Astrocyte (in vitro differentiated cells and primary cell): ENCODE measurements at regions not wholly inside any gene's neighbourhood (a gene's known extent, or its start where the extent isn't known, plus 50 kb on each side); places are given as distances from the start of the nearest gene placed in this dataset.

ENCODE experiments used
- DNase-seq: peaks from one replicate; pipeline ENCODE4 v3.0.0-alpha.2; 2010; ENCODE audit warnings: low read depth
- FAIRE-seq: peaks from 2 replicates; lab custom pipeline; 2011; peaks lifted over from hg19 to GRCh38; lab: Jason Lieb, UNC
- H2AFZ ChIP-seq: 2 replicates; pipeline ENCODE4 v1.6.0; 2012; ENCODE audit warnings: low read depth, low read length, inconsistent platforms
- H3K27ac ChIP-seq: 2 replicates; pipeline ENCODE4 v1.5.1; 2011; ENCODE audit warnings: low read depth, low read length, inconsistent platforms
- H3K27me3 ChIP-seq: 2 replicates; pipeline ENCODE4 v1.6.0; 2011; ENCODE audit warnings: low read length, inconsistent platforms; ENCODE audit not compliant: insufficient read depth
- H3K36me3 ChIP-seq: 2 replicates; pipeline ENCODE4 v1.5.1; 2011; ENCODE audit warnings: low read length, inconsistent platforms; ENCODE audit not compliant: insufficient read depth
- H3K4me1 ChIP-seq: 2 replicates; pipeline ENCODE4 v1.5.1; 2011; ENCODE audit warnings: low read length, inconsistent platforms; ENCODE audit not compliant: insufficient read depth
- H3K4me2 ChIP-seq: 2 replicates; pipeline ENCODE4 v1.6.0; 2012; ENCODE audit warnings: low read length, inconsistent platforms
- H3K4me3 ChIP-seq: 2 replicates; pipeline ENCODE4 v1.5.1; 2011; ENCODE audit warnings: low read depth, mild to moderate bottlenecking, low read length, inconsistent platforms; ENCODE audit not compliant: insufficient read depth
- H3K79me2 ChIP-seq: 2 replicates; pipeline ENCODE4 v1.6.0; 2012; ENCODE audit warnings: mild to moderate bottlenecking, low read length, inconsistent platforms; ENCODE audit not compliant: insufficient read depth
- H3K9ac ChIP-seq: 2 replicates; pipeline ENCODE4 v1.6.0; 2012; ENCODE audit warnings: mild to moderate bottlenecking, low read length, inconsistent platforms
- H3K9me3 ChIP-seq: 2 replicates; pipeline ENCODE4 v1.5.1; 2012; ENCODE audit warnings: low read depth, mild to moderate bottlenecking, low read length, inconsistent platforms; ENCODE audit not compliant: insufficient read depth
- H4K20me1 ChIP-seq: 2 replicates; pipeline ENCODE4 v1.6.0; 2012; ENCODE audit warnings: low read length, inconsistent platforms; ENCODE audit not compliant: insufficient read depth
- H3K27ac Mint-ChIP-seq: one replicate; pipeline ENCODE4 v1.8.0; 2021; ENCODE audit warnings: mild to moderate bottlenecking, mixed read lengths; ENCODE audit not compliant: unreplicated experiment
- H3K27me3 Mint-ChIP-seq: one replicate; pipeline ENCODE4 v1.8.0; 2021; ENCODE audit warnings: low read depth, mixed read lengths; ENCODE audit not compliant: unreplicated experiment
- H3K36me3 Mint-ChIP-seq: one replicate; pipeline ENCODE4 v1.8.0; 2021; ENCODE audit warnings: low read depth, mixed read lengths; ENCODE audit not compliant: unreplicated experiment
- H3K4me1 Mint-ChIP-seq: one replicate; pipeline ENCODE4 v1.8.0; 2021; ENCODE audit warnings: low read depth, mixed read lengths; ENCODE audit not compliant: unreplicated experiment
- H3K4me3 Mint-ChIP-seq: one replicate; pipeline ENCODE4 v1.8.0; 2021; ENCODE audit warnings: mild to moderate bottlenecking, moderate library complexity, mixed read lengths; ENCODE audit not compliant: unreplicated experiment
- H3K9me3 Mint-ChIP-seq: one replicate; pipeline ENCODE4 v1.8.0; 2021; ENCODE audit warnings: mild to moderate bottlenecking, mixed read lengths; ENCODE audit not compliant: unreplicated experiment
- EZH2 ChIP-seq: IDR thresholded peaks from 2 replicates; pipeline ENCODE4 v1.6.1; 2012; ENCODE audit warnings: mild to moderate bottlenecking, low read length, inconsistent platforms; ENCODE audit not compliant: insufficient read depth
- TF ChIP-seq, protein P1 (sequence below): IDR thresholded peaks from 2 replicates; pipeline ENCODE4 v1.5.1; 2011; ENCODE audit warnings: low read depth, mild to moderate bottlenecking, inconsistent platforms, low read length, moderate library complexity; ENCODE audit not compliant: insufficient read depth

DNA sequence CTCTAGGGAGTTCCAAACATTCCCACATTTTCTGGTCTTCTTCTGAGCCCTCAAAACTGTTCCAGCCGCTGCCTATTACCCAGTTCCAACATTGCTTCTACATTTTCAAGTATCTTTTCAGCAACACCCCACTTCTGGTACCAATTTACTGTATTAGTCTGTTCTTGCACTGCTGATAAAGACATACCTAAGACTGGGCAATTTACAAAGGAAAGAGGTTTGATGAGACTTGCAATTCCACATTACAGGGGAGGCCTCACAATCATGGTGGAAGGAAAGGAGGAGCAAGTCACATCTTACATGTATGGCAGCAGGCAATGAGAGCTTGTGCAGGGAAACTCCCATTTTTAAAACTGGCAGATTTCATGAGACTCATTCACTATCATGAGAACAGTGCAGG is 629.1 kb upstream of the NR2F2 start:
- peaks cover 6% of the 10 kb centered on the region for H3K36me3 Mint-ChIP-seq
- Histone ChIP-seq H3K36me3 (no peaks in the 10 kb centered on the region), H3K27ac (no peak overlapping the region), H2AFZ (no peak overlapping the region), H3K9me3 (peaks cover 7% of the 10 kb centered on the region), H3K9ac (no peak overlapping the region), H3K79me2 (no peaks in the 10 kb centered on the region), H3K27me3 (no peaks in the 10 kb centered on the region), H3K4me1 (no peaks in the 10 kb centered on the region), H3K4me2 (no peak overlapping the region), H3K4me3 (no peak overlapping the region), H4K20me1 (no peaks in the 10 kb centered on the region)
- no peak for FAIRE-seq
- peaks cover 27% of the 10 kb centered on the region for H3K9me3 Mint-ChIP-seq
- H3K27ac Mint-ChIP-seq = no peak overlapping the region
- no peak overlapping the region for H3K4me3 Mint-ChIP-seq
- TF ChIP-seq, protein P1, sequence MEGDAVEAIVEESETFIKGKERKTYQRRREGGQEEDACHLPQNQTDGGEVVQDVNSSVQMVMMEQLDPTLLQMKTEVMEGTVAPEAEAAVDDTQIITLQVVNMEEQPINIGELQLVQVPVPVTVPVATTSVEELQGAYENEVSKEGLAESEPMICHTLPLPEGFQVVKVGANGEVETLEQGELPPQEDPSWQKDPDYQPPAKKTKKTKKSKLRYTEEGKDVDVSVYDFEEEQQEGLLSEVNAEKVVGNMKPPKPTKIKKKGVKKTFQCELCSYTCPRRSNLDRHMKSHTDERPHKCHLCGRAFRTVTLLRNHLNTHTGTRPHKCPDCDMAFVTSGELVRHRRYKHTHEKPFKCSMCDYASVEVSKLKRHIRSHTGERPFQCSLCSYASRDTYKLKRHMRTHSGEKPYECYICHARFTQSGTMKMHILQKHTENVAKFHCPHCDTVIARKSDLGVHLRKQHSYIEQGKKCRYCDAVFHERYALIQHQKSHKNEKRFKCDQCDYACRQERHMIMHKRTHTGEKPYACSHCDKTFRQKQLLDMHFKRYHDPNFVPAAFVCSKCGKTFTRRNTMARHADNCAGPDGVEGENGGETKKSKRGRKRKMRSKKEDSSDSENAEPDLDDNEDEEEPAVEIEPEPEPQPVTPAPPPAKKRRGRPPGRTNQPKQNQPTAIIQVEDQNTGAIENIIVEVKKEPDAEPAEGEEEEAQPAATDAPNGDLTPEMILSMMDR = no peak
- no peak for TF ChIP-seq EZH2
- no peaks in the 10 kb centered on the region for H3K4me1 Mint-ChIP-seq
- no peaks in the 10 kb centered on the region for H3K27me3 Mint-ChIP-seq
- DNase-seq = no peak

DNA sequence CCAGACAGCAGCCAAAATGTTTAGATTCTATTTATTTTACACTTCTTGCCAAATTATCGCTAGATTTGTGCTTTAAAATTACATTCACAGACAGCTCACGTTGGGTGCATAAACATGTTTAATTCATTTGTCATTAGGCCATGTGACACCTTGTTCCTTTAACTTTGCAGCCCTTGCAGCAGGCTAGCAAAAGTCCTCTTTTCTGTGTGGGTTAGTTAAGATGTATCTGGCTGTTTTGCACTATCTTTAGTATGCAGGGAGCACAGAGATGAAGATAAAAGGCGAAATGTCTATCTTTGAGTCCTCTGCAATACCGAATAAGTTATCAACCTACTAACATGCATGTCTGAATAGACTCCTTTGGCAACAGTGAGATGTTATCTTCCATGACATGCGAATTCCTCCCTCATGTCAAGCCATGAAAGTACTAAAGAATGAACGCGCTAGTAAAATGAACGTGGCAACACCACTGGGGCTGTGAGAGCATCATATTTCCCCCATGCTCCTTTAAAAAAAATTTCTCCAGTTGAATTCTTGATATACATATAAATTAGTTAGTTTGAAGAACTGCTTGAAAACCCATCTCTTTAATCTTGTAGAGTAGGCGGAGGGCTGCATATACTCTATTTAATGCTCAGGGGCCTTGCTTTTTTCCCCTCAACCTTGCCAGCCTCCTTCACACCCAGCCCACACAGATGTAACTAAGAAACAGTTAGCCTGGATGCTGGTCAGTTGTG is 620.4 kb upstream of the NR2F2 start:
- H2AFZ ChIP-seq = no peak overlapping the region
- no peaks in the 10 kb centered on the region for H4K20me1 ChIP-seq
- no peaks in the 10 kb centered on the region for H3K36me3 ChIP-seq
- H3K27ac ChIP-seq = no peak overlapping the region
- no peaks in the 10 kb centered on the region for H3K79me2 ChIP-seq
- H3K36me3 Mint-ChIP-seq = no peaks in the 10 kb centered on the region
- peaks cover 4% of the 10 kb centered on the region for H3K9me3 Mint-ChIP-seq
- no peak overlapping the region for H3K4me3 Mint-ChIP-seq
- no peak overlapping the region for H3K9ac ChIP-seq
- H3K27me3 Mint-ChIP-seq = no peaks in the 10 kb centered on the region
- no peak overlapping the region for H3K4me2 ChIP-seq
- DNase-seq = no peak
- H3K4me1 Mint-ChIP-seq = peaks cover 3% of the 10 kb centered on the region
- no peaks in the 10 kb centered on the region for H3K4me1 ChIP-seq
- H3K9me3 ChIP-seq = no peaks in the 10 kb centered on the region
- H3K4me3 ChIP-seq = no peak overlapping the region
- no peak for TF ChIP-seq EZH2
- TF ChIP-seq, protein P1 = no peak
- no peak overlapping the region for H3K27ac Mint-ChIP-seq
- H3K27me3 ChIP-seq = no peaks in the 10 kb centered on the region
- no peak for FAIRE-seq

DNA sequence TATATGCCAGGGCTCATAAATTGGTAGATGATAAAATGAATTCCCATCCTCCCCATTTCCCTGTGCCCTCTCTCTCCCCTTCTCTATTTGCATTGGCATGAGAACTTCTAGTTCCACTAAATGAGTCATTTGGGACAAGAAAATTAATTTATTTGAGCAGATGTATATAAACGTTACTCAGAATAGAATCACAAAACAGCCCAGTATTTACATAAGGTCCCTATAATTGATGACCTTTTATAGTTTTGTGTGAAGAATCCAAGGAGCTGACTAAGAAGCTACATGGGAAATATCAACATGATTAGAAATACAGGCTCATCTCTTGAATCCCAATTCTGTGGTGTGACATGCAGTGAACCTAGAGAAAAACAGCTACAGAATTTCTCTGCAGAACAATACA is 617.7 kb upstream of the NR2F2 start:
- Histone ChIP-seq H3K79me2 (no peaks in the 10 kb centered on the region), H3K4me1 (no peaks in the 10 kb centered on the region), H3K4me3 (no peak overlapping the region), H3K4me2 (no peak overlapping the region), H2AFZ (no peak overlapping the region), H3K27me3 (no peaks in the 10 kb centered on the region), H3K27ac (no peak overlapping the region), H3K36me3 (no peaks in the 10 kb centered on the region), H3K9ac (no peak overlapping the region), H3K9me3 (no peaks in the 10 kb centered on the region), H4K20me1 (no peaks in the 10 kb centered on the region)
- Mint-ChIP-seq H3K27ac (no peak overlapping the region), H3K27me3 (no peaks in the 10 kb centered on the region), H3K36me3 (no peaks in the 10 kb centered on the region), H3K4me1 (peaks cover 18% of the 10 kb centered on the region), H3K4me3 (no peak overlapping the region), H3K9me3 (peaks cover 3% of the 10 kb centered on the region)
- no peak for FAIRE-seq
- peak; percentile 45 for DNase-seq
- TF ChIP-seq EZH2 = no peak
- TF ChIP-seq, protein P1 = no peak
